ENCODE measurements at regions not wholly inside any gene's neighbourhood (a gene's known extent, or its start where the extent isn't known, plus 50 kb on each side); places are given as distances from the start of the nearest gene placed in this dataset.

DNA sequence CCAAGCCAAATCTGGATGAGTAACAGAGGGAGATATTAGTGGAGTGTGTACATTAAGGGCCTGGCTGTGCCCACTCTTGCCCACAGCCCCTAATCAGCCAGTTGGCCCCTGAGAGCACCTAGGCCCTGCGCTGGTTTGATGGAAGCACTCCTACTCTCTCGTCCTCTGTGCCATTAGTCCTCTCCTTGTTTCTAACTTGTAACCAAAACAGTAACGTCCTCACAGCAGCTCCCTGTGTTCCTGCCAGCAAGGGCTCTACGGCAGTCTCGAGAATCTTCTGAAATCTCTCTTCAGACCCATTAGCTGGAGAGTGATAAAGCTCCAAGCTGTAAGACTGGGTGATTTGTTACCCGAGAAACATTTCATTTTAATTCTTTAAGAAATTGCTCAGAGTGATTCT lies 76.1 kb downstream of the LRRC30 start (continued):
- TF ChIP-seq SMC3 (IDR thresholded peaks at IDR 0.05; ENCODE audit: borderline replicate concordance, low read length) = no peak
- no peak for TF ChIP-seq SIN3A (IDR thresholded peaks at IDR 0.05; ENCODE audit: low read depth, low read length)
- no peak for TF ChIP-seq EZH2 (IDR thresholded peaks at IDR 0.05; ENCODE audit: borderline replicate concordance, control insufficient read depth, low read depth, low read length)
- no peak for TF ChIP-seq YBX1 (IDR thresholded peaks at IDR 0.05)
- TF ChIP-seq HCFC1 (IDR thresholded peaks at IDR 0.05; ENCODE audit: low read length) = no peak

DNA sequence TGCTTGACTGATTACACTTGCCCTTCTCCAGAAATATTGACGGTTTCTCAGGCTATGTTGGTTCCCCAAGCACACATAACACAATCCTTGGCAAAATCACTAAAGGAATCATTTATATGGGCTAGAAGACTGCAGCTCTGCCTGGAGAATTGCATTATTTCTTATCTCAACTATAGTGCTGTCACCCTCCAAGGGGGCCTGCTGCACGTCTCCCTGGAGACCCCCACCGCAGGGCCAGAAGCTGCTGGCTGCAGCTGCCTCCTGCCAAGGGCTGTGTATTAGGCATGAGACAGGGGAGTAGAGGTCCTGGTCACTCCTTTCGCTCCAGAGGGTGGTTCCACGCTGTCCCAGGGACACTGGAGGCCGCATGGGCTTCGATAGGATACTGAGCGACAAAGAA lies 76.6 kb downstream of the LRRC30 start:
- CTCF ChIA-PET = no interaction called here
- Histone ChIP-seq H3K9me3 (replicated peaks; ENCODE audit: control insufficient read depth, insufficient read depth, low read length) (no peaks in the 10 kb centered on the region), H2AFZ (ENCODE audit: control insufficient read depth, low read depth, low read length) (no peak overlapping the region), H3K4me1 (ENCODE audit: control insufficient read depth, insufficient read depth, low read length) (no peaks in the 10 kb centered on the region), H3K79me2 (ENCODE audit: control insufficient read depth, insufficient read depth, low read length) (no peaks in the 10 kb centered on the region), H3K36me3 (ENCODE audit: control insufficient read depth in 2 of 2, insufficient read depth in 2 of 2, low read length in 1 of 2) (no peaks in the 10 kb centered on the region), H3K4me2 (ENCODE audit: control insufficient read depth, insufficient read depth) (no peak overlapping the region), H3K9ac (ENCODE audit: control insufficient read depth, insufficient read depth, low read length) (no peak overlapping the region), H3K27ac (ENCODE audit: control insufficient read depth, insufficient read depth) (no peak overlapping the region), H3K27me3 (replicated peaks in 1 of 2; ENCODE audit: control insufficient read depth in 2 of 2, insufficient read depth in 2 of 2, low read length in 1 of 2) (no peaks in the 10 kb centered on the region), H4K20me1 (ENCODE audit: control insufficient read depth, insufficient read depth) (no peaks in the 10 kb centered on the region), H3K4me3 (no peak overlapping the region)
- in situ Hi-C loops (cut with MboI) = no loop called here
- no peak for TF ChIP-seq TCF7 (IDR thresholded peaks at IDR 0.05; ENCODE audit: borderline replicate concordance)
- TF ChIP-seq TAF1 (IDR thresholded peaks at IDR 0.05; ENCODE audit: borderline replicate concordance, low read depth, low read length) = no peak
- TF ChIP-seq MYB (IDR thresholded peaks at IDR 0.05; ENCODE audit: borderline replicate concordance, low read depth, low read length) = no peak
- no peak for TF ChIP-seq MTA3 (IDR thresholded peaks at IDR 0.05; ENCODE audit: borderline replicate concordance, low read length)
- TF ChIP-seq, protein P1, sequence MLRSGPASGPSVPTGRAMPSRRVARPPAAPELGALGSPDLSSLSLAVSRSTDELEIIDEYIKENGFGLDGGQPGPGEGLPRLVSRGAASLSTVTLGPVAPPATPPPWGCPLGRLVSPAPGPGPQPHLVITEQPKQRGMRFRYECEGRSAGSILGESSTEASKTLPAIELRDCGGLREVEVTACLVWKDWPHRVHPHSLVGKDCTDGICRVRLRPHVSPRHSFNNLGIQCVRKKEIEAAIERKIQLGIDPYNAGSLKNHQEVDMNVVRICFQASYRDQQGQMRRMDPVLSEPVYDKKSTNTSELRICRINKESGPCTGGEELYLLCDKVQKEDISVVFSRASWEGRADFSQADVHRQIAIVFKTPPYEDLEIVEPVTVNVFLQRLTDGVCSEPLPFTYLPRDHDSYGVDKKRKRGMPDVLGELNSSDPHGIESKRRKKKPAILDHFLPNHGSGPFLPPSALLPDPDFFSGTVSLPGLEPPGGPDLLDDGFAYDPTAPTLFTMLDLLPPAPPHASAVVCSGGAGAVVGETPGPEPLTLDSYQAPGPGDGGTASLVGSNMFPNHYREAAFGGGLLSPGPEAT (IDR thresholded peaks at IDR 0.05; ENCODE audit: low read depth) = no peak
- TF ChIP-seq NRF1 (conservative IDR thresholded peaks at IDR 0.05; ENCODE audit: low read depth, low read length) = no peak
- no peak for TF ChIP-seq ZNF384 (IDR thresholded peaks at IDR 0.05; ENCODE audit: borderline replicate concordance, low read depth, low read length)
- TF ChIP-seq, protein P2, sequence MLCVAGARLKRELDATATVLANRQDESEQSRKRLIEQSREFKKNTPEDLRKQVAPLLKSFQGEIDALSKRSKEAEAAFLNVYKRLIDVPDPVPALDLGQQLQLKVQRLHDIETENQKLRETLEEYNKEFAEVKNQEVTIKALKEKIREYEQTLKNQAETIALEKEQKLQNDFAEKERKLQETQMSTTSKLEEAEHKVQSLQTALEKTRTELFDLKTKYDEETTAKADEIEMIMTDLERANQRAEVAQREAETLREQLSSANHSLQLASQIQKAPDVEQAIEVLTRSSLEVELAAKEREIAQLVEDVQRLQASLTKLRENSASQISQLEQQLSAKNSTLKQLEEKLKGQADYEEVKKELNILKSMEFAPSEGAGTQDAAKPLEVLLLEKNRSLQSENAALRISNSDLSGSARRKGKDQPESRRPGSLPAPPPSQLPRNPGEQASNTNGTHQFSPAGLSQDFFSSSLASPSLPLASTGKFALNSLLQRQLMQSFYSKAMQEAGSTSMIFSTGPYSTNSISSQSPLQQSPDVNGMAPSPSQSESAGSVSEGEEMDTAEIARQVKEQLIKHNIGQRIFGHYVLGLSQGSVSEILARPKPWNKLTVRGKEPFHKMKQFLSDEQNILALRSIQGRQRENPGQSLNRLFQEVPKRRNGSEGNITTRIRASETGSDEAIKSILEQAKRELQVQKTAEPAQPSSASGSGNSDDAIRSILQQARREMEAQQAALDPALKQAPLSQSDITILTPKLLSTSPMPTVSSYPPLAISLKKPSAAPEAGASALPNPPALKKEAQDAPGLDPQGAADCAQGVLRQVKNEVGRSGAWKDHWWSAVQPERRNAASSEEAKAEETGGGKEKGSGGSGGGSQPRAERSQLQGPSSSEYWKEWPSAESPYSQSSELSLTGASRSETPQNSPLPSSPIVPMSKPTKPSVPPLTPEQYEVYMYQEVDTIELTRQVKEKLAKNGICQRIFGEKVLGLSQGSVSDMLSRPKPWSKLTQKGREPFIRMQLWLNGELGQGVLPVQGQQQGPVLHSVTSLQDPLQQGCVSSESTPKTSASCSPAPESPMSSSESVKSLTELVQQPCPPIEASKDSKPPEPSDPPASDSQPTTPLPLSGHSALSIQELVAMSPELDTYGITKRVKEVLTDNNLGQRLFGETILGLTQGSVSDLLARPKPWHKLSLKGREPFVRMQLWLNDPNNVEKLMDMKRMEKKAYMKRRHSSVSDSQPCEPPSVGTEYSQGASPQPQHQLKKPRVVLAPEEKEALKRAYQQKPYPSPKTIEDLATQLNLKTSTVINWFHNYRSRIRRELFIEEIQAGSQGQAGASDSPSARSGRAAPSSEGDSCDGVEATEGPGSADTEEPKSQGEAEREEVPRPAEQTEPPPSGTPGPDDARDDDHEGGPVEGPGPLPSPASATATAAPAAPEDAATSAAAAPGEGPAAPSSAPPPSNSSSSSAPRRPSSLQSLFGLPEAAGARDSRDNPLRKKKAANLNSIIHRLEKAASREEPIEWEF (IDR thresholded peaks at IDR 0.05; ENCODE audit: insufficient replicate concordance, low read depth, low read length) = no peak
- no peak for TF ChIP-seq CEBPB (IDR thresholded peaks at IDR 0.05; ENCODE audit: borderline replicate concordance in 1 of 2, low read depth in 2 of 2, low read length in 2 of 2)
- no peak for TF ChIP-seq SREBF2 (IDR thresholded peaks at IDR 0.05; ENCODE audit: low read length)
- POLR2A ChIA-PET = no interaction called here
- no peak for FAIRE-seq
- no peak for DNase-seq (ENCODE audit: low read depth, low spot score)
- ATAC-seq = no peak
- 36% methylated on average over 8 of the region's 8 CpGs for WGBS (ENCODE audit: insufficient coverage, insufficient replicate concordance, low lambda C conversion rate, missing lambda C conversion rate)
- RAD21 ChIA-PET (ENCODE audit: unreplicated experiment) = no interaction called here
- intact Hi-C loops (cut with micrococcal nuclease; ENCODE audit: unreplicated experiment) = no loop called here
- SMC1A ChIA-PET (ENCODE audit: uncharacterized antibody, unreplicated experiment) = no interaction called here
- no TSS peak for BruUV-seq (replicated peaks)
